ENCODE measurements at regions not wholly inside any gene's neighbourhood (a gene's known extent, or its start where the extent isn't known, plus 50 kb on each side); places are given as distances from the start of the nearest gene placed in this dataset.
"Not testable (repeated sequence)": the region's sequence is repeated elsewhere in the genome, so short reads cannot be mapped to it uniquely, and the experiment has no call there.

DNA sequence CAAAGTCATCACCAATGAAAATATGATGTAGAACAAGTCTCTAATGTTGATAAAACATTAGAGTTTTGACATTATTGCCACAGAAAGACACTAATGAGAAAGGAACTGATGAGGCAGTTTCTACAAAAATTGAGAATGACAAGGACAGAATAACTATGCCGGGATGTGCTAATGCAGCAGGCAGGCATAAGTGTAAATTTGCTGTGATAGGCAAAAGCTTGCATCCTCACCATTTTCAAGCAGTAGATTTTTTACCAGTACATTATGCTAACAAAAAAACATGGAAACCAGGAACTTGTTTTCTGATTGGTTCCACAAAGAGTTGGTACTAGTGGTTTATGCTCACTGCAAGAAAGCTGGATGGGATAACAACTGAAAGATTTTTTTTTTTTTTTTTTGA lies 715.5 kb upstream of the LRRTM4 start:
- Histone ChIP-seq H3K27ac (ENCODE audit: low read depth, low read length) (no peak overlapping the region), H3K9ac (ENCODE audit: low read depth, low read length) (no peak overlapping the region), H3K27me3 (ENCODE audit: insufficient read depth, low read length) (no peaks in the 10 kb centered on the region), H3K4me1 (ENCODE audit: insufficient read depth, low read length) (no peaks in the 10 kb centered on the region), H3K36me3 (ENCODE audit: insufficient read depth, low read length) (no peaks in the 10 kb centered on the region), H3K9me3 (ENCODE audit: insufficient read depth, low read depth, low read length) (no peaks in the 10 kb centered on the region), H3K4me3 (ENCODE audit: low read length) (no peak overlapping the region)
- 96% methylated on average over 1 of the region's 1 CpG for WGBS

GRCh38 chr2:78245394-78246135 lies 723.4 kb upstream of the LRRTM4 start:
- H3K36me3 ChIP-seq (ENCODE audit: insufficient read depth, low read length), result no peaks in the 10 kb centered on the region
- H3K27me3 ChIP-seq (ENCODE audit: insufficient read depth, low read length), result no peaks in the 10 kb centered on the region
- WGBS, result 82% methylated on average over 4 of the region's 4 CpGs
- H3K9me3 ChIP-seq (ENCODE audit: insufficient read depth, low read depth, low read length), result no peaks in the 10 kb centered on the region
- H3K9ac ChIP-seq (ENCODE audit: low read depth, low read length), result no peak overlapping the region
- no peak overlapping the region for H3K4me3 ChIP-seq (ENCODE audit: low read length)
- 0 out of 2 replicates have a peak overlapping the region, but pooled peaks have one; percentile 18 for H3K27ac ChIP-seq (ENCODE audit: low read depth, low read length)
- H3K4me1 ChIP-seq (ENCODE audit: insufficient read depth, low read length), result peaks cover 6% of the 10 kb centered on the region

DNA sequence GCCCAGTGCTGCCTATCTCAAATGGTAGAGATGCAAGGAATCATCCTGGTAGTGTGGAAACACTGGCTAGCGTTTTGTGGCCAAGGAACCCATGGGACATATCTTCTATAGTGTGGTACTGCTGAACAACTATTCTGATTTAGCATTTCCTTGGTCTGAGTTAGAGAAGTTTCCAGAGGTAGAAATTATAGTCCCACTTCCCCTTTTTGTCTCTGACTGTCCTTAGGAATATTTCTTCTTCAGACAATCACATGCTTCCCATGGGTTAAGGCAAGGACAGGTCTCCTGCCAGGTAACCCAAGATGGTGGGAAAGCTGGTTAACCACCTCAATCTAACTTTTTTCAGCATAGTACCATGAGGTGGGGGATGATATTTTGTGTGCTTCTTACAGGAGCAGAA lies 729.5 kb upstream of the LRRTM4 start:
- WGBS, result 92% methylated on average over 1 of the region's 1 CpG
- Histone ChIP-seq H3K27me3 (ENCODE audit: insufficient read depth, low read length) (no peaks in the 10 kb centered on the region), H3K9me3 (ENCODE audit: insufficient read depth, low read depth, low read length) (no peaks in the 10 kb centered on the region), H3K4me3 (ENCODE audit: low read length) (no peak overlapping the region), H3K27ac (ENCODE audit: low read depth, low read length) (no peak overlapping the region), H3K4me1 (ENCODE audit: insufficient read depth, low read length) (no peaks in the 10 kb centered on the region), H3K36me3 (ENCODE audit: insufficient read depth, low read length) (no peaks in the 10 kb centered on the region), H3K9ac (ENCODE audit: low read depth, low read length) (no peak overlapping the region)

- no peaks in the 10 kb centered on the region for H3K9me3 ChIP-seq (ENCODE audit: insufficient read depth, low read depth, low read length)
- 82% methylated on average over 1 of the region's 2 CpGs for WGBS
- H3K27me3 ChIP-seq (ENCODE audit: insufficient read depth, low read length), result no peaks in the 10 kb centered on the region
Observed at GRCh38 chr2:78260861-78261260, 738.7 kb upstream of the LRRTM4 start.

GRCh38 chr2:78261454-78261853 lies 739.3 kb upstream of the LRRTM4 start:
- no CpG with 5 or more reads among the region's 1 CpG for WGBS

More at GRCh38 chr2:78260861-78261260, 738.7 kb upstream of the LRRTM4 start:
- H3K36me3 ChIP-seq (ENCODE audit: insufficient read depth, low read length), result no peaks in the 10 kb centered on the region
- H3K9ac ChIP-seq (ENCODE audit: low read depth, low read length), result no peak overlapping the region
- no peaks in the 10 kb centered on the region for H3K4me1 ChIP-seq (ENCODE audit: insufficient read depth, low read length)
- no peak overlapping the region for H3K4me3 ChIP-seq (ENCODE audit: low read length)
- no peak overlapping the region for H3K27ac ChIP-seq (ENCODE audit: low read depth, low read length)

GRCh38 chr2:78262089-78262488 lies 739.9 kb upstream of the LRRTM4 start:
- H3K27ac ChIP-seq (ENCODE audit: low read depth, low read length); H3K4me3 ChIP-seq (ENCODE audit: low read length); H3K9me3 ChIP-seq (ENCODE audit: insufficient read depth, low read depth, low read length); H3K9ac ChIP-seq (ENCODE audit: low read depth, low read length); H3K27me3 ChIP-seq (ENCODE audit: insufficient read depth, low read length); H3K36me3 ChIP-seq (ENCODE audit: insufficient read depth, low read length); H3K4me1 ChIP-seq (ENCODE audit: insufficient read depth, low read length): not testable (repeated sequence)
- WGBS, result 91% methylated on average over 10 of the region's 10 CpGs

More at GRCh38 chr2:78261454-78261853, 739.3 kb upstream of the LRRTM4 start:
- Histone ChIP-seq H3K36me3 (ENCODE audit: insufficient read depth, low read length) (no peaks in the 10 kb centered on the region), H3K4me3 (ENCODE audit: low read length) (no peak overlapping the region), H3K4me1 (ENCODE audit: insufficient read depth, low read length) (no peaks in the 10 kb centered on the region), H3K9ac (ENCODE audit: low read depth, low read length) (no peak overlapping the region), H3K9me3 (ENCODE audit: insufficient read depth, low read depth, low read length) (no peaks in the 10 kb centered on the region), H3K27ac (ENCODE audit: low read depth, low read length) (no peak overlapping the region), H3K27me3 (ENCODE audit: insufficient read depth, low read length) (no peaks in the 10 kb centered on the region)

- H3K27me3 ChIP-seq (ENCODE audit: insufficient read depth, low read length), result no peaks in the 10 kb centered on the region
- no peaks in the 10 kb centered on the region for H3K9me3 ChIP-seq (ENCODE audit: insufficient read depth, low read depth, low read length)
- no peak overlapping the region for H3K9ac ChIP-seq (ENCODE audit: low read depth, low read length)
- 100% methylated on average over 2 of the region's 2 CpGs for WGBS
- H3K27ac ChIP-seq (ENCODE audit: low read depth, low read length), result no peak overlapping the region
- H3K4me1 ChIP-seq (ENCODE audit: insufficient read depth, low read length), result no peaks in the 10 kb centered on the region
- no peak overlapping the region for H3K4me3 ChIP-seq (ENCODE audit: low read length)
- no peaks in the 10 kb centered on the region for H3K36me3 ChIP-seq (ENCODE audit: insufficient read depth, low read length)
Observed at GRCh38 chr2:78262713-78263375, 740.7 kb upstream of the LRRTM4 start.

- H3K36me3 ChIP-seq (ENCODE audit: insufficient read depth, low read length), result no peaks in the 10 kb centered on the region
- no peaks in the 10 kb centered on the region for H3K27me3 ChIP-seq (ENCODE audit: insufficient read depth, low read length)
- WGBS, result no CpG with 5 or more reads among the region's 1 CpG
- no peak overlapping the region for H3K4me3 ChIP-seq (ENCODE audit: low read length)
- H3K27ac ChIP-seq (ENCODE audit: low read depth, low read length), result no peak overlapping the region
- H3K9ac ChIP-seq (ENCODE audit: low read depth, low read length), result no peak overlapping the region
- H3K9me3 ChIP-seq (ENCODE audit: insufficient read depth, low read depth, low read length), result no peaks in the 10 kb centered on the region
- H3K4me1 ChIP-seq (ENCODE audit: insufficient read depth, low read length), result peaks cover under 1% of the 10 kb centered on the region; the same call in 1 of the 2 replicates
Observed at GRCh38 chr2:78263571-78263970, 741.4 kb upstream of the LRRTM4 start.

GRCh38 chr2:78264130-78264529 lies 742.0 kb upstream of the LRRTM4 start:
- Histone ChIP-seq H3K27ac (ENCODE audit: low read depth, low read length) (no peak overlapping the region), H3K36me3 (ENCODE audit: insufficient read depth, low read length) (no peaks in the 10 kb centered on the region), H3K27me3 (ENCODE audit: insufficient read depth, low read length) (no peaks in the 10 kb centered on the region), H3K4me1 (ENCODE audit: insufficient read depth, low read length) (peaks cover 4% of the 10 kb centered on the region), H3K4me3 (ENCODE audit: low read length) (no peak overlapping the region), H3K9ac (ENCODE audit: low read depth, low read length) (no peak overlapping the region), H3K9me3 (ENCODE audit: insufficient read depth, low read depth, low read length) (no peaks in the 10 kb centered on the region)
- 83% methylated on average over 2 of the region's 2 CpGs for WGBS

DNA sequence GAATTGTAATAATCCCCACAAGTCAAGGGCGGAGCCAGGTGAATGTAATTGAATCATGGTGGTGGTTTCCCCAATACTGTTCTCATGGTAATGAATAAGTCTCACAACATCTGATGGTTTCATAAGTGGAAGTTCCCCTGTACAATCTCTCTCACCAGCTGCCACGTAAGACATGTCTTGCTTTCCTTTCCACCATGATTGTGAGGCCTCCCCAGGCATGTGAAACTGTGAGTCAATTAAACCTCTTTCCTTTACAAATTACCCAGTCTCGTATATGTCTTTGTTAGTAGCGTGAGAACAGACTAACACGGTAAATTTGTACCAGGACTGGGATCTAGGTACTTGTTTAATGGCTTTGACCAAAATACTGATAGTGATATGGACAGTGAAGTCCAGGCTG lies 744.3 kb upstream of the REG3G start:
- H3K4me3 ChIP-seq (ENCODE audit: low read length), result no peak overlapping the region
- H3K9ac ChIP-seq (ENCODE audit: low read depth, low read length), result no peak overlapping the region
- H3K4me1 ChIP-seq (ENCODE audit: insufficient read depth, low read length), result no peaks in the 10 kb centered on the region
- H3K27ac ChIP-seq (ENCODE audit: low read depth, low read length), result no peak overlapping the region
- H3K9me3 ChIP-seq (ENCODE audit: insufficient read depth, low read depth, low read length), result peaks cover 3% of the 10 kb centered on the region; the same call in 1 of the 2 replicates
- WGBS, result 98% methylated on average over 5 of the region's 5 CpGs
- no peaks in the 10 kb centered on the region for H3K27me3 ChIP-seq (ENCODE audit: insufficient read depth, low read length)
- no peaks in the 10 kb centered on the region for H3K36me3 ChIP-seq (ENCODE audit: insufficient read depth, low read length)

- Histone ChIP-seq H3K27ac (ENCODE audit: low read depth, low read length) (no peak overlapping the region), H3K9ac (ENCODE audit: low read depth, low read length) (no peak overlapping the region), H3K9me3 (ENCODE audit: insufficient read depth, low read depth, low read length) (no peaks in the 10 kb centered on the region), H3K27me3 (ENCODE audit: insufficient read depth, low read length) (no peaks in the 10 kb centered on the region), H3K36me3 (ENCODE audit: insufficient read depth, low read length) (no peaks in the 10 kb centered on the region), H3K4me3 (ENCODE audit: low read length) (no peak overlapping the region), H3K4me1 (ENCODE audit: insufficient read depth, low read length) (no peaks in the 10 kb centered on the region)
- WGBS, result 100% methylated on average over 2 of the region's 3 CpGs
Observed at GRCh38 chr2:78290581-78291214, 734.8 kb upstream of the REG3G start.

Measured in HUES64 (cell line).